GM13976 (cell line): ENCODE measurements at regions not wholly inside any gene's neighbourhood (a gene's known extent, or its start where the extent isn't known, plus 50 kb on each side); places are given as distances from the start of the nearest gene placed in this dataset.

Source experiments
- DNase-seq: peaks from one replicate; pipeline ENCODE4 v3.0.0; 2012; ENCODE audit warnings: low spot score
- CTCF ChIP-seq: IDR thresholded peaks from 2 replicates; pipeline ENCODE4 v1.5.1; 2012; ENCODE audit warnings: borderline replicate concordance, mild to moderate bottlenecking; ENCODE audit not compliant: insufficient read depth; ENCODE audit errors: extremely low read depth, missing control alignments, control extremely low read depth
- in situ Hi-C: fragments of 300-500 bp; cut with MboI; formaldehyde crosslinking; loops from one replicate; pipeline ENCODE4 v1.12.0; 2022; ENCODE audit warnings: low sequenced_read_pairs, mixed read lengths, inconsistent platforms; ENCODE audit not compliant: unreplicated experiment

GRCh38 chr9:13990994-13991393, 322.9 kb downstream of the NFIB start:
- in situ Hi-C loops = no loop called here
- DNase-seq = no peak
- TF ChIP-seq CTCF = no peak

GRCh38 chr9:13990331-13990730, 323.6 kb downstream of the NFIB start:
- DNase-seq = no peak
- no peak for TF ChIP-seq CTCF
- in situ Hi-C loops = no loop called here

GRCh38 chr9:13988944-13989343, 325.0 kb downstream of the NFIB start:
- DNase-seq = no peak
- in situ Hi-C loops = no loop called here
- no peak for TF ChIP-seq CTCF

GRCh38 chr9:13983607-13984006, 330.3 kb downstream of the NFIB start:
- no peak for DNase-seq
- in situ Hi-C loops = no loop called here
- TF ChIP-seq CTCF = no peak

- DNase-seq = no peak
- TF ChIP-seq CTCF = no peak
- in situ Hi-C loops = no loop called here
Observed at GRCh38 chr9:13979941-13980318, 334.0 kb downstream of the NFIB start.

- DNase-seq = no peak
- in situ Hi-C loops = no loop called here
- TF ChIP-seq CTCF = no peak
Observed at GRCh38 chr9:13975611-13976290, 338.2 kb downstream of the NFIB start.
